Stimulated activated naive CD4-positive, alpha-beta T cell (primary cell): ENCODE measurements at regions not wholly inside any gene's neighbourhood (a gene's known extent, or its start where the extent isn't known, plus 50 kb on each side); places are given as distances from the start of the nearest gene placed in this dataset.

Experiments used
- DNase-seq, 6 experiments: peaks; one replicate each; lab custom pipeline; 2025; lab: John Stamatoyannopoulos, UW

- no peak for DNase-seq
These were observed 650.5 kb upstream of the SORCS1 start for GRCh38 chr10:107814865-107815487.

GRCh38 chr10:107813451-107814162 is 649.1 kb upstream of the SORCS1 start:
- DNase-seq = no peak

GRCh38 chr10:107809889-107810288 is 645.4 kb upstream of the SORCS1 start:
- no peak for DNase-seq

- DNase-seq = no peak
These were observed 643.3 kb upstream of the SORCS1 start for GRCh38 chr10:107807836-107808235.

GRCh38 chr10:107806026-107806425 is 641.5 kb upstream of the SORCS1 start:
- no peak for DNase-seq

GRCh38 chr10:107803546-107803945 is 639.0 kb upstream of the SORCS1 start:
- DNase-seq = no peak

- DNase-seq = no peak
These were observed 635.6 kb upstream of the SORCS1 start for GRCh38 chr10:107800061-107800460.

- no peak for DNase-seq
These were observed 625.8 kb upstream of the SORCS1 start for GRCh38 chr10:107790271-107790670.

- DNase-seq = no peak
These were observed 606.6 kb upstream of the SORCS1 start for GRCh38 chr10:107771066-107771465.

- DNase-seq = no peak
These were observed 602.7 kb upstream of the SORCS1 start for GRCh38 chr10:107767185-107767584.

- no peak for DNase-seq
These were observed 590.3 kb upstream of the SORCS1 start for GRCh38 chr10:107754814-107755213.

GRCh38 chr10:107749235-107749634 is 584.7 kb upstream of the SORCS1 start:
- no peak for DNase-seq

GRCh38 chr10:107747851-107748250 is 583.3 kb upstream of the SORCS1 start:
- no peak for DNase-seq

- no peak for DNase-seq
These were observed 577.5 kb upstream of the SORCS1 start for GRCh38 chr10:107741971-107742370.

GRCh38 chr10:107740962-107741690 is 576.6 kb upstream of the SORCS1 start:
- no peak for DNase-seq

- DNase-seq = no peak
These were observed 575.4 kb upstream of the SORCS1 start for GRCh38 chr10:107739951-107740350.

GRCh38 chr10:107733328-107734130 is 569.0 kb upstream of the SORCS1 start:
- DNase-seq = no peak

- DNase-seq = no peak
These were observed 567.5 kb upstream of the SORCS1 start for GRCh38 chr10:107732045-107732444.

- DNase-seq = no peak
These were observed 564.3 kb upstream of the SORCS1 start for GRCh38 chr10:107728807-107729206.

GRCh38 chr10:107727767-107728317 is 563.3 kb upstream of the SORCS1 start:
- no peak for DNase-seq

- no peak for DNase-seq
These were observed 554.4 kb upstream of the SORCS1 start for GRCh38 chr10:107718864-107719263.

GRCh38 chr10:107717046-107717445 is 552.5 kb upstream of the SORCS1 start:
- DNase-seq = no peak
